Eye (tissue), 1 donor: ENCODE measurements at regions not wholly inside any gene's neighbourhood (a gene's known extent, or its start where the extent isn't known, plus 50 kb on each side); places are given as distances from the start of the nearest gene placed in this dataset.
A peak's percentile ranks its signal among the peaks of the same experiment; 100 is the strongest.

Experiments used
- DNase-seq: peaks from one replicate; pipeline ENCODE4 v3.0.0-alpha.2; 2015

DNA sequence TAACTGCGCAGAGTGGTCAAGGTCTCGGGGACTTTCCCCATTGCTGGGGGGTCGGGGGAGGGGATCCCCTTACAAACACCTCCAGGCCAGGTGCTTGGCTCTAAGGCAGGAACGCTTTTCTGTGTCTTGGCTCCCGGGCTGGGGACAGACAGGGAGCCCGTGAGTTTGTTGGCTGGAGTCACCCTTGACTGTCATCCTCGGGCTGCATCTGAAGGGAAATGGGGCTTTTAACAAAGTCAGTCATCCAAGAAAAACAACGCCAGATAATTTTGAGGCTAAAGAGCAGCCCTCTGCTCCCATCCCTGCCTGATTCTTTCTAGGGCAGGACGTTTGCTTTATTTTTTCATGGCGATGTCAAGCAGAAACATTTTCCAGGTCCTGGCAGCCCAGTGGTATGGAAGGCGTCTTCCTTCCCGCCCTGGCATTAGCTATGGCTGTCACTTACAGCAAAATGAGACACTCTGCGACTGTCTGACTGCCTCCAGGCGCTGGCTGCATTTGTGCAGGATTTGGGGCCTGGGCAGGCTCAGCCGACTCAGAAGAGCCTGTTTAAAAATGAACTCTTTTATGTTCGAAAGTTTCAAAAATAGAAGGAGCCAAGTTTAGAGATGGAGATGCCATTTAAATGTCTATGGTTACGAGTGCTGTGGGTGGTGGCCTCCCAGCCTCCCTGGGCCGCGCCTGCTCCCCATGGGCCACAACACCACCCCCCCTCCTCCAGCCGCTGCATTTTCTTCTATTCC is 54.7 kb upstream of the TNS3 start:
- peak; percentile 72 for DNase-seq

DNA sequence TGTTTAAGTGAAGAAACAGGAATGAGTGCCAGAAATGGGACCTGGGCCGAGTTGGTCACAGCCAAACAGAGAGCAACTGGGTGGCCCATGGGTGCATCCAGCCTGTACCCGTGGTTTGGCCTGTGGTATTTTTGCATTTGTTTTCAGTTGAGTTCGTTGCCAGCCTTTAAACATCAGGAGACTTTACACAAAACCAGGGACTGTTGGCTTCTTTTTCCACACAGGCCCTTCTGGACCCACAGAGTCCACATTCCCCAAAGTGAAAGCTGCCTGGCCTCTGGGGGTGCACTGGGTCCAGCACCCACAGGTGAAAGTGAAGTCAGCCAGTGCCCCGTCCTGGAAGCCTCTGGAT is 54.1 kb upstream of the TNS3 start:
- peak; percentile 40 for DNase-seq

DNA sequence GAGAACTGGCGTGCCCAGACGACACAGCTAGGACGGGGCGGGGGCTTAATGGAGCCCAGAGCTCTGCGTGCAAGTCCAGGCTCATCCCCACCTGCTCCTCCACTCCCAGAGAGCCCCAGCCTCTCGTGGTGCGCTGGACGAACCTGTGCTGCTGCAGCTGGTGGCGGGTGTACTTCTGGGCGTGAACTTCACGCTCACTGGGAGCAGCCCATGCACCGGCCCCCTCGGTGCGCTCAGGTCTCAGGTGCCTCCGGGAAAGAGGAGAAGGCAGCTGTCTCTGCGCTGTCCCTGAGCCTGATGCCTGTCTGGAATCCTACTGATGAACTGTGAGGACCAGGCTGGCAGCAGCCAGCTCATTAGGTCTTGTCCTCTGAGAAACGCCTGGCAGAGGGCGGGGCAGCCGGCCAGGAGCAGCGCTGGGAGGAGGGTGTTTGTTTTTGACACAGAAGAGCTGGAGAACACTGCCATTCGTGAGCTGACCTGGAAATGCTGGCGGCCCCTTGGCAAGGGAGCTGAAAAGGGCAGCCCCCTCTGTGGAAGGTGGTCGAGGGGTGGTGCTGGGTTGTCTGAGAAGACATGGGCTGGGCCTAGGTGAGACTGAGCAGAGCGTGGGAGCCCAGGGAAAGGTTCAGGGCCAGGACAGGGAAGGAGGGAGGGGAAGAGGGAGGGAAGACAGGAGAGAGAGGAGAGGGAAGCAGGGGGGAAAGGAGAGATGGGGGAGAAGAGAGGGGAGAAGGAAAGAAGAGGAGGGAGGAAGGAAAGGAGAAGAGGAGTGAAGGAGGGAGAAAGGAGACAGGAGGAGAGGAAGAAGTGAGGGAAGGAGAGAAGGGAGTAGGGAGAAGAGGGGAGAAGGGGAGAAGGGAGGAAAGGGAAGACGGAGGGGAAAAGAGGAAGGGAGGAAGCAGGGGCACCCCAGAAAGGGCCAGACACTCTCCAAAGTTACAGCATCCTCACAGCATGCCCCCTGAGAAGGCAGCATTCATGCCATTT is 53.5 kb upstream of the TNS3 start:
- DNase-seq = peak; percentile 81

DNA sequence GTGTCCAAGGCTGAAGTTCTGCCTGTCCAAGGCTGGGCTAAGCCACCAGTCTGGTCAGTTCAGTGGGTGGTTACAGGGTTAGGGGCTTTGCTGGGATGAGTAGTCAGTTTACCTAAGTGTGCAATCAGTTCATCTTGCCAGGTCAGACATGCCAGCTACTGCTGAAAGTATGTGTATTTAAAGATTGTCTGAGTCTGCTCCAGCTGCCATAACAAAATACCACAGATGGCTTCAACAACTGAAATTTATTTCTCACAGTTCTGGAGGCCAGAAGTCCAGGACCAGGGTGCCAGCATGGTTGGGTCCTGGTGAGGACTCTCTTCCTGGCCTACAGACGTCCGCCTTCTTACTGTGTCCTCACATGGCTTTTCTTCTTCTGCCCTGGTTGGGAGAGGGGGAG is 52.4 kb upstream of the TNS3 start:
- DNase-seq = no peak

DNA sequence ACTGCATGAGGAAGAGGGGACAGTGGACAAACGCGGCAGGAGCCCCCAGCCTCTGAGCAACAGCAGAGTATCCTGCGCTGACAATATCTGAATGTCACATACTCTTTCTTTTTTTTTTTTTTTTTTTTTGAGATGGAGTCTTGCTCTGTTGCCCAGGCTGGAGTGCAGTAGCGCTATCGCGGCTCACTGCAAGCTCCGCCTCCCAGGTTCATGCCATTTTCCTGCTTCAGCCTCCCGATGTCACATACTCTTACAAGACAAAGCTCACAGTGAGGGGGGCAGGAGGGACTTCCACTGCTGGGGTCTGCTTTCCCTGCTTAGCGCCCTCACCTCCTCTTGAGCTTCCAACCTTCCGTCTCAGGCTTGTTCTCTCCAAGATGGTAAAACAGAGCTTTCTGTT is 51.2 kb upstream of the TNS3 start:
- DNase-seq = no peak
